GM12892 (cell line): ENCODE measurements at regions not wholly inside any gene's neighbourhood (a gene's known extent, or its start where the extent isn't known, plus 50 kb on each side); places are given as distances from the start of the nearest gene placed in this dataset.

Experiments used
- POLR2A ChIP-seq: IDR thresholded peaks from 2 replicates; pipeline ENCODE4 v1.6.1; 2011; ENCODE audit warnings: low read depth, low read length, control low read depth
- TAF1 ChIP-seq: IDR thresholded peaks from 2 replicates; pipeline ENCODE4 v1.6.1; 2011; ENCODE audit warnings: low read depth, mild to moderate bottlenecking, control low read depth, low read length, borderline replicate concordance

GRCh38 chr5:63205976-63206375 lies 627.4 kb downstream of the LRRC70 start:
- TF ChIP-seq POLR2A (no peak), TAF1 (no peak)
